ENCODE measurements at regions not wholly inside any gene's neighbourhood (a gene's known extent, or its start where the extent isn't known, plus 50 kb on each side); places are given as distances from the start of the nearest gene placed in this dataset.

DNA sequence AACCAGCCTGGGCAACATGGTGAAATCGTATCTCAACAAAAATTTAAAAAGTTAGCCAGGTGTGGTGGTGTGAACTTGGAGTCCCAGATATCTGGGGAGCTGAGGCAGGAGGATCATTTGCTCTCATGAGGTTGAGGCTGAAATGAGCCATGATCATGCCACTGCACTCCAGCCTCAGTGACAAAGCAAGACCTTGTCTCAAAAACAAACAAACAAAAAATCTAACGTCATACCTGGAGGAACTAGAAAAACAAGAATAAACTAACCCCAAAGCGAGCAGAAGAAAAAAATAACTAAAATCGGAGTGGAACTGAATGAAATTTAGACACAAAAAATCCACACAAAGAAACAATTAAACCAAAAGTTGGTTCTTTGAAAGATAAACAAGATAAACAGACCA, 1885.1 kb downstream of the OLFM4 start:
- TF ChIP-seq TAF1 (conservative IDR thresholded peaks at IDR 0.05) (no peak), JUND (IDR thresholded peaks at IDR 0.05) (no peak), GABPA (IDR thresholded peaks at IDR 0.05 in 1 of 2, conservative IDR thresholded peaks at IDR 0.05 in 1 of 2) (no peak), FOXA1 (IDR thresholded peaks at IDR 0.05) (no peak), FOXA2 (IDR thresholded peaks at IDR 0.05) (no peak), YY1 (IDR thresholded peaks at IDR 0.05) (no peak), ATF3 (IDR thresholded peaks at IDR 0.05) (no peak), RAD21 (IDR thresholded peaks at IDR 0.05) (no peak), REST (IDR thresholded peaks at IDR 0.05) (no peak), EGR1 (IDR thresholded peaks at IDR 0.05; ENCODE audit: low read depth in 2 of 2) (no peak), NR2F2 (IDR thresholded peaks at IDR 0.05) (no peak), HNF4G (IDR thresholded peaks at IDR 0.05) (no peak), ZBTB33 (IDR thresholded peaks at IDR 0.05) (no peak), SP1 (IDR thresholded peaks at IDR 0.05) (no peak), HNF4A (conservative IDR thresholded peaks at IDR 0.05) (no peak), RXRA (IDR thresholded peaks at IDR 0.05) (no peak)
- TF ChIP-seq, protein P1, sequence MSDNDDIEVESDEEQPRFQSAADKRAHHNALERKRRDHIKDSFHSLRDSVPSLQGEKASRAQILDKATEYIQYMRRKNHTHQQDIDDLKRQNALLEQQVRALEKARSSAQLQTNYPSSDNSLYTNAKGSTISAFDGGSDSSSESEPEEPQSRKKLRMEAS (IDR thresholded peaks at IDR 0.05): no peak
- TF ChIP-seq, protein P2, sequence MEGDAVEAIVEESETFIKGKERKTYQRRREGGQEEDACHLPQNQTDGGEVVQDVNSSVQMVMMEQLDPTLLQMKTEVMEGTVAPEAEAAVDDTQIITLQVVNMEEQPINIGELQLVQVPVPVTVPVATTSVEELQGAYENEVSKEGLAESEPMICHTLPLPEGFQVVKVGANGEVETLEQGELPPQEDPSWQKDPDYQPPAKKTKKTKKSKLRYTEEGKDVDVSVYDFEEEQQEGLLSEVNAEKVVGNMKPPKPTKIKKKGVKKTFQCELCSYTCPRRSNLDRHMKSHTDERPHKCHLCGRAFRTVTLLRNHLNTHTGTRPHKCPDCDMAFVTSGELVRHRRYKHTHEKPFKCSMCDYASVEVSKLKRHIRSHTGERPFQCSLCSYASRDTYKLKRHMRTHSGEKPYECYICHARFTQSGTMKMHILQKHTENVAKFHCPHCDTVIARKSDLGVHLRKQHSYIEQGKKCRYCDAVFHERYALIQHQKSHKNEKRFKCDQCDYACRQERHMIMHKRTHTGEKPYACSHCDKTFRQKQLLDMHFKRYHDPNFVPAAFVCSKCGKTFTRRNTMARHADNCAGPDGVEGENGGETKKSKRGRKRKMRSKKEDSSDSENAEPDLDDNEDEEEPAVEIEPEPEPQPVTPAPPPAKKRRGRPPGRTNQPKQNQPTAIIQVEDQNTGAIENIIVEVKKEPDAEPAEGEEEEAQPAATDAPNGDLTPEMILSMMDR (IDR thresholded peaks at IDR 0.05; ENCODE audit: low read depth, low read length, missing input control): no peak
- Histone ChIP-seq H3K4me1 (ENCODE audit: control insufficient read depth in 4 of 4, insufficient read depth in 4 of 4, low read length in 3 of 4) (no peaks in the 10 kb centered on the region), H3K9me3 (ENCODE audit: control insufficient read depth in 4 of 4, low read length in 3 of 4) (peaks cover 0 to 4% (median under 1%) of the 10 kb centered on the region in 4 donors), H3K9ac (ENCODE audit: low read depth in 1 of 2, low read length in 2 of 2) (no peak overlapping the region), H3K4me3 (ENCODE audit: low read depth in 1 of 3, low read length in 3 of 3) (no peak overlapping the region), H3K36me3 (ENCODE audit: control insufficient read depth in 4 of 4, insufficient read depth in 3 of 4, low read depth in 1 of 4, low read length in 3 of 4) (no peaks in the 10 kb centered on the region), H3K27me3 (ENCODE audit: control insufficient read depth in 4 of 4, insufficient read depth in 4 of 4, low read length in 3 of 4) (no peaks in the 10 kb centered on the region), H3K27ac (ENCODE audit: low read depth in 1 of 2, low read length in 2 of 2) (no peak overlapping the region)
- 75% methylated on average over 4 of the region's 4 CpGs for WGBS
- no peak for DNase-seq (ENCODE audit: low spot score)
